HG03159 (cell line): ENCODE measurements at regions not wholly inside any gene's neighbourhood (a gene's known extent, or its start where the extent isn't known, plus 50 kb on each side); places are given as distances from the start of the nearest gene placed in this dataset.
"Not testable (repeated sequence)": the region's sequence is repeated elsewhere in the genome, so short reads cannot be mapped to it uniquely, and the experiment has no call there.

Experiments used
- ATAC-seq: cut with Tn5 transposase; IDR thresholded peaks from one replicate; pipeline ENCODE4 v1.9.1; 2021; ENCODE audit warnings: mild to moderate bottlenecking, moderate library complexity; ENCODE audit not compliant: unreplicated experiment

- no peak for ATAC-seq
Observed at GRCh38 chr22:25482868-25483639, 81.4 kb upstream of the GRK3 start.

DNA sequence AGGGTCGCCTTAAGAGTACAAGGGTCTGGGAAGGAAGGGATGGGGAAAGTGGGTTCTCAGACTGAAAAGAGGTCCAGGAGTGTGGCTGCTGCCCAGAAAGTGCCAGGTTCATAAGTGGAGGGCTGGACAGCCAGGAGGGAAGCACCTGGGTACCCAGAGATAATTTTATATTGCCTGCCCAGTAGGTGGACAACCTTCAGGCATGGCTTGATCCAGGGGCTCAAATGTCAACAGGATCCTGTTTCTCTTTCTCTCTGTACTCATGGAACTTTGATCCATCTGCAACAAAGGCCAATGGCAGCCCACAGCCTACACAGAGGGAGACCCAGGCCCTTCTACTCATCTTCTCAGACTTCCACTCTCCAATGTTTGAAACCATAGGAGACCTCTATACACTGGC, 80.5 kb upstream of the GRK3 start:
- no peak for ATAC-seq

- no peak for ATAC-seq
Observed at GRCh38 chr22:25484521-25485315, 79.8 kb upstream of the GRK3 start.

- ATAC-seq: no peak
Observed at GRCh38 chr22:25485626-25486545, 78.6 kb upstream of the GRK3 start.

GRCh38 chr22:25487508-25487907, 77.0 kb upstream of the GRK3 start:
- ATAC-seq: no peak

DNA sequence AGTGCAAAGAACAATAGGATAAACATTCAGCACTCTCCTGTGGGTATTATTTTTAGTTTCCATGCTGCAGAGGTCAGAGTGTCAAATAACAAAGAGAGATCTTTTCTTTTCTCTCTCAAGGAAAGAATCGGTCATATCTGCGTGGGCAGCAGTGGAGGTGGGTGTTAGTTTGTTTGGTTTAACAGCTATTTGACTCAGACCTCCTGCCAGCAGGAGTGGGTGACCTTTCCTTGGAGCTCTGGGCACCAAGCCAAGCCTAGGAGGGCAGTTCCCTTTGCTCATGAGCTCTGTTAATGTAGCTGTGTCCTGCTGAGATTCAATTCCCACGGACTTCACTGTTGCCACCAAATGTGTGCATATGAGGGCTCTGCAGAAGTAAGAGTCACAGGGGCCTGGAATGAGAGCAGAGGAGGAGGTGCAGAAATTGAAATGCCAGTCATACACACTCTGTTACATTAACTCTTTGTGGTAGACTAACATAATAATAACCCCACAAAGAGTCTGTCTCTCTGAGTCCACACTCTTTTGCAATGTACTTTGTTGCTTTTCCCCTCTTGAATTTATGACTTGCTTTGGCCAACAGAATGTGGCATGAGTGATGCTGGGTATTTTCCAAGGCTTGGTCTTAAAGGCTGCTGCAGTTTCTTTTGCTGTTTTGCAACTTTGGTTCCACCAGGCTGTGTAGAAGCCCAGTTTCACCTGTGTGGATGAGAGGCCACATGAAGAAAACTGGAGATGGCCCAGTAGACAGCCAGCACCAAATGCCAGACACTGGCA, 76.0 kb upstream of the GRK3 start:
- no peak for ATAC-seq

DNA sequence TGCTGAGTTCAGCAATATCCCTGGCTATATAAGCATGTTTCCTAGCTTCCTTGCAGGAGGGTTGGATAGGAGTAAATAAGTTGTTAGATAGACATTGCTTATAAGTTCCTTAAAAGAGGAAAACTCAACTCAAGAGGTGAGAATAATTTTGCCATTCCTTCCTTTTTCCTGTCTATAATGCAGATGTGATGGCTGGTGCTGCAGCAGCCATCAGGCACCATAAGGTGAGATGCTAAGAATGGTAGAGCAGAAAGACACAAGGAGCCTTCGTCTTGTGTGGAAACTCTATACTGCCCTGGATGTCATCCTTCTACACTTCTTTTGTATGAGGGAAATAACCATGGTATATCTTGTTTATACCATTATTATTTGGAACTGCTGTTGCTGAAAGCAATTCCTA, 74.5 kb upstream of the GRK3 start:
- no peak for ATAC-seq

DNA sequence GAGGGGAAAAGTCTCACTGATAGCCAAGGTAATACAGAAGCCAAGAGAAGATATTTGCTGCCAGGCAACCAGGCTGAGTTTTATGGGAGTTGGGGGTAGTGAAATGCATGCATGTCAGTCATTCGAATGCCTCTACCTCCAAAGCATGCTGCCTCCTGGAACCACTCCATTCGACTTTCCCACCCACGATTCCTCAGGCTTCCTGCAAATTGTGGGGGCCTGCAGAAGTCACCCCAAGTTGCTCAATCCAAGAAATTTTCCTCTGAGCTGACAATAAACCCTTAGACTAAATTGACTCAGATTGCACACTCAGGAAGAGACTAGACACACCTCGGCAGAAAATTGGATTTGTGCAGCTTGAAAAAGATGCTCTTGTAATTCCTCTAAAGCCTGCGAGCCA, 73.6 kb upstream of the GRK3 start:
- no peak for ATAC-seq

DNA sequence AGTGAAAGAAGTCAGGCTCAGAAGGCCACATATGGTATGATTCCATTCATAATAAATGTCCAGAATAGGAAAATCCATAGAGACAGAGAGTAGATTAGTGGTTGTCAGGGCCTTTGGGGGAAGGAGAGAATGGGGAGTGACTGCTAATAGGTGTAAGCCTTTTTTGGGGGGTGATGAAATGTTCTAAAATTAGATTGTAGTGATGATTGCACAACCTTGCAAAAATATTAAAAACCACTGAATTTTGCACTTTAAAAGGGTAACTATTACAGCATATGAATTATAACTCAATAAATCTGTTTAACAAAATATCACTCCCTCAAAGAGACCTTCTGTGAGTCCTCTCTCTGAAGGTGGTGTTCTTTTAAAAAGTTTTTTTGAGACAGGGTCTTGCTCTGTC, 72.3 kb upstream of the GRK3 start:
- no peak for ATAC-seq

- ATAC-seq: no peak
Observed at GRCh38 chr22:25492841-25493734, 71.4 kb upstream of the GRK3 start.

DNA sequence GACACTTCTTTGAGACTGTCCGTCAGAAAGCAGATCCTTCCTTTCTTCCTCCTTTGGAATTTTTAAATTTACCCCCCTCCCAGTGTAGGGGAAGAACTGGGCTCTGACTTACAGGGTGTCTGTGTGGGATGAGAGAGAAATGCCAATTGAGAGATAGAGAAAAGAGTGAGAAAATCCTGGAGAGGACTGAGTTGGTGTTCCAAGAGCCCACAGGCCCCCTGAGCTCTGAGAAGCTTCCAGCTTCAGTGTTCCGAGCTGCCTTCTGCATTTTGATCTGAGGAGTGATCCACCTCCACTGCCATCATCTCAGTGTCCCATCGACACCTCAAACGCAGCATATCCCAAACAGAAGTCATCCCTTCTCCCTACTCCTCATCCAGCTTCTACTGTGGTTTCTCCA, 70.7 kb upstream of the GRK3 start:
- no peak for ATAC-seq

GRCh38 chr22:25494774-25495173, 69.7 kb upstream of the GRK3 start:
- ATAC-seq: no peak

GRCh38 chr22:25495285-25495684, 69.2 kb upstream of the GRK3 start:
- ATAC-seq: no peak

DNA sequence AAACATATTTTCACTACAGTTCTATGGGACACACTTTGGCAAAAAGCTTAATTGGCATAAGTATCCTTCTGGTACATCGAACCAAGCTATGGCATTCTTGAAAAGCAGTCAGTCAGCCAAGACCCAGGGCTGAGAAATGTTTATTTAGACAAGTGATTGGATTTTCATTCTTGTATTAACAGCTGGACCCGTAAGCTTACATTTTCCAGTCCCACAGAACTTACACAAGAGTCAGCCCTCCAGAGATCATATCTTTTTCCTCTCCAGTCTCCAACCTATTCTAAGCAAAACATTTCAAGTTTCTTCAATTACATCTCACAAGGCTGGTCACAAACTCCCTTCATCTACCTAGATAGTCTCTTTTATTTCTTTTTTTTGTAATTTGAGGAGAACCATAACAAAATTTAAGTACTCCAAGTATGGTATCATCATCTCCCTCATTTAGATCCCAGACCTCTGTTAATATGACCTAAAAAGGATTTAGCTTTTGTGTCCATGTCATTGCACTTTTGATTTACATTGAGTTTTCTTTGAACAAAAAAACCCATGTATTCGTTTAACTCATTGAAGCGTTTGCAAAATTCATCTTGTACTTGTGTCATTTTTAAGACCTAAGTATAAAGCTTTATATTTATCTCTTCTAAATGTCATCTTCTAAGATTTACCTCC, 67.9 kb upstream of the GRK3 start:
- no peak for ATAC-seq

- no peak for ATAC-seq
Observed at GRCh38 chr22:25497181-25497641, 67.3 kb upstream of the GRK3 start.

GRCh38 chr22:25497716-25498115, 66.8 kb upstream of the GRK3 start:
- ATAC-seq: no peak

- not testable (repeated sequence) for ATAC-seq
Observed at GRCh38 chr22:25500671-25501070, 63.8 kb upstream of the GRK3 start.

DNA sequence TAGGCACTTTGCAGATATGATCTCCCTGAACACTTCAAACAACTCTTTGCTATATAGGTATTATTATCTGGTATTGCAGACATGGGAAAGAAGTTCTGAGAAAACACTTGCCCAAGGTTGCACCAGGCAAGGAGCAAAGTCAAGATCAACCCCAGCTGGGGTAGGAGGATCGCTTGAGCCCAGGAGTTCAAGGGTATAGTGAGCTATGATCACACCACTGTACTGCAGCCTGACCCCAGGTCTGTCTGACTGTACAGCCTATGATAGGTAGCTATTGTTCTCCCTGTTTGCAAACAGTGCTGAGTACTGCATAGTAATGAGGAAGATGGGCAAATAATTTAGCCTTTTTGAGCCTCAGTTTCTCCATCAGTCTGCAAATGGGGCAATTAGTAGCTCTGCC, 60.5 kb upstream of the GRK3 start:
- ATAC-seq: not testable (repeated sequence)

- ATAC-seq: no peak
Observed at GRCh38 chr22:25508161-25508560, 56.3 kb upstream of the GRK3 start.
